ENCODE measurements at regions not wholly inside any gene's neighbourhood (a gene's known extent, or its start where the extent isn't known, plus 50 kb on each side); places are given as distances from the start of the nearest gene placed in this dataset.

- WGBS (ENCODE audit: insufficient coverage): 68% methylated on average over 7 of the region's 12 CpGs
- DNase-seq (no peak), ATAC-seq (replicated peaks in 1 of 4) (no peak)
- Histone ChIP-seq H3K27ac (ENCODE audit: low read length) (no peak overlapping the region), H3K4me1 (ENCODE audit: control insufficient read depth in 1 of 2, extremely low read depth in 1 of 2, insufficient read depth in 2 of 2, low read length in 2 of 2) (no peaks in the 10 kb centered on the region), H3K4me3 (ENCODE audit: control insufficient read depth in 1 of 2, extremely low read depth in 1 of 2, low read length in 1 of 2) (no peak overlapping the region), H3K9me3 (no peaks in the 10 kb centered on the region), H3K27me3 (replicated peaks in 1 of 2; ENCODE audit: control insufficient read depth in 2 of 2, extremely low read depth in 1 of 2, insufficient read depth in 2 of 2, low read length in 1 of 2) (peaks cover 0 to 13% of the 10 kb centered on the region in 2 experiments), H3K36me3 (ENCODE audit: control insufficient read depth in 2 of 2, extremely low read depth in 1 of 2, insufficient read depth in 1 of 2, low read length in 1 of 2) (no peaks in the 10 kb centered on the region)
- H3K36me3 Mint-ChIP-seq: no peaks in the 10 kb centered on the region
- H3K27me3 Mint-ChIP-seq: peaks cover 6 to 16% of the 10 kb centered on the region in 2 donors
- H3K9me3 Mint-ChIP-seq: no peaks in the 10 kb centered on the region
- no peaks in the 10 kb centered on the region for H3K4me1 Mint-ChIP-seq
- H3K4me3 Mint-ChIP-seq: no peak overlapping the region
- no peak overlapping the region for H3K27ac Mint-ChIP-seq
- POLR2A ChIA-PET: no interaction called here
- CTCF ChIA-PET: no interaction called here
Observed at GRCh38 chr6:2492686-2493523, 247.5 kb upstream of the GMDS start.

DNA sequence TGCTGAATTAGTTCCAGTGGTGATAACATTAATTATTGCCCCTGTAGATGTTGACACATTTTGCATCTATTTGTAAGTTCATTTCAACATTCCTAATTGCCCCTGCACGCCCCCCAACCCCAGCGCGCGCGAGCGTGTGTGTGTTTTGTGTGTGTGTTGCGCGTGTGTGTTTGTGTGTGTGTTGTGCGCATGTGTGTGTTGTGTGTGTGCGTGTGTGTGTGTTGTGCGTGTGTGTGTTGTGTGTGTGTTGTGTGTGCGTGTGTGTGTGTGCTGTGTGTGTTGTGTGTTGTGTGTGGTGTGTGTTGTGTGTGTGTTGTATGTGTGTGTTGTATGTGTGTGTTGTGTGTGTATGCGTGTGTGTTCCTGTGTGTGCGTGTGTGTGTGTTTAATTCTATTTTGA is 245.7 kb upstream of the GMDS start:
- CTCF ChIA-PET: no interaction called here
- Histone ChIP-seq H3K27ac (ENCODE audit: low read length) (no peak overlapping the region), H3K4me1 (ENCODE audit: control insufficient read depth in 1 of 2, extremely low read depth in 1 of 2, insufficient read depth in 2 of 2, low read length in 2 of 2) (no peaks in the 10 kb centered on the region), H3K4me3 (ENCODE audit: control insufficient read depth in 1 of 2, extremely low read depth in 1 of 2, low read length in 1 of 2) (no peak overlapping the region), H3K9me3 (no peaks in the 10 kb centered on the region), H3K36me3 (ENCODE audit: control insufficient read depth in 2 of 2, extremely low read depth in 1 of 2, insufficient read depth in 1 of 2, low read length in 1 of 2) (no peaks in the 10 kb centered on the region), H3K27me3 (replicated peaks in 1 of 2; ENCODE audit: control insufficient read depth in 2 of 2, extremely low read depth in 1 of 2, insufficient read depth in 2 of 2, low read length in 1 of 2) (peaks cover 0 to 8% of the 10 kb centered on the region in 2 experiments)
- H3K27ac Mint-ChIP-seq: no peak overlapping the region
- POLR2A ChIA-PET: no interaction called here
- DNase-seq: no peak
- H3K36me3 Mint-ChIP-seq: no peaks in the 10 kb centered on the region
- H3K4me3 Mint-ChIP-seq: no peak overlapping the region
- no peak for ATAC-seq (replicated peaks in 1 of 4)
- H3K27me3 Mint-ChIP-seq: peaks cover 0 to 11% of the 10 kb centered on the region in 2 donors
- H3K9me3 Mint-ChIP-seq: no peaks in the 10 kb centered on the region
- no peaks in the 10 kb centered on the region for H3K4me1 Mint-ChIP-seq
- 94% methylated on average over 8 of the region's 14 CpGs for WGBS (ENCODE audit: insufficient coverage)

GRCh38 chr6:2488578-2488977 is 243.2 kb upstream of the GMDS start:
- POLR2A ChIA-PET: no interaction called here
- Mint-ChIP-seq H3K4me3 (no peak overlapping the region), H3K36me3 (peaks cover 3% of the 10 kb centered on the region), H3K4me1 (no peaks in the 10 kb centered on the region), H3K9me3 (no peaks in the 10 kb centered on the region), H3K27me3 (peaks cover 0 to 5% of the 10 kb centered on the region in 2 donors), H3K27ac (no peak overlapping the region)
- CTCF ChIA-PET: no interaction called here
- Histone ChIP-seq H3K36me3 (ENCODE audit: control insufficient read depth in 2 of 2, extremely low read depth in 1 of 2, insufficient read depth in 1 of 2, low read length in 1 of 2) (no peaks in the 10 kb centered on the region), H3K4me1 (ENCODE audit: control insufficient read depth in 1 of 2, extremely low read depth in 1 of 2, insufficient read depth in 2 of 2, low read length in 2 of 2) (no peaks in the 10 kb centered on the region), H3K27ac (ENCODE audit: low read length) (no peak overlapping the region), H3K4me3 (ENCODE audit: control insufficient read depth in 1 of 2, extremely low read depth in 1 of 2, low read length in 1 of 2) (no peak overlapping the region), H3K9me3 (no peaks in the 10 kb centered on the region), H3K27me3 (replicated peaks in 1 of 2; ENCODE audit: control insufficient read depth in 2 of 2, extremely low read depth in 1 of 2, insufficient read depth in 2 of 2, low read length in 1 of 2) (peaks cover 0 to 4% of the 10 kb centered on the region in 2 experiments)
- 73% methylated on average over 2 of the region's 6 CpGs for WGBS (ENCODE audit: insufficient coverage)
- DNase-seq: no peak
- ATAC-seq (replicated peaks in 1 of 4): no peak

DNA sequence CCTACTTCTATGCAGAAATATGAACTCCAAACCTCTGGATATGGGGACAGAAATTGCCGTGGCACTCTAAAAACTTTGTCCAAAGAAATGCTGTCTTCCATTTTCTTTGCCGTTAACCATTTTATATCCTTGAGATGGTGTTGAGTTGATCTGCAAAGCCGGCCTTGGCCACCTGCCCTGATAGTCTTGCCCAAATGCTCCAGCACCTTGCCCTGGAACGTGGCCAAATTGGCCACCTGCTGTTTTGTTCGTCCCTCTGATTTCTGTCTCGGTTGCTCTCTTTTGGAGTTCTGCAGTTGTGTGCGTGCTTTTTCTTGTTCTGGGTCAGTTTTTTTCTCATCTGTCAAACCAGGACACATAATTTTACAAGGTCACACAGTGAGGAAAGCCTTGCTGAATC is 239.7 kb upstream of the GMDS start:
- POLR2A ChIA-PET: no interaction called here
- ATAC-seq (replicated peaks in 1 of 4): no peak
- 94% methylated on average over 3 of the region's 7 CpGs for WGBS (ENCODE audit: insufficient coverage)
- Mint-ChIP-seq H3K27me3 (peaks cover 3 to 4% of the 10 kb centered on the region in 2 donors), H3K4me1 (no peaks in the 10 kb centered on the region), H3K27ac (no peak overlapping the region), H3K36me3 (peaks cover 3% of the 10 kb centered on the region), H3K4me3 (no peak overlapping the region), H3K9me3 (peaks cover 0 to 13% (median 9%) of the 10 kb centered on the region in 3 donors)
- no peak overlapping the region for H3K4me3 ChIP-seq (ENCODE audit: control insufficient read depth in 1 of 2, extremely low read depth in 1 of 2, low read length in 1 of 2)
- no peaks in the 10 kb centered on the region for H3K9me3 ChIP-seq
- no peak overlapping the region for H3K27ac ChIP-seq (ENCODE audit: low read length)
- peaks cover 0 to 14% of the 10 kb centered on the region in 2 experiments for H3K27me3 ChIP-seq (replicated peaks in 1 of 2; ENCODE audit: control insufficient read depth in 2 of 2, extremely low read depth in 1 of 2, insufficient read depth in 2 of 2, low read length in 1 of 2)
- CTCF ChIA-PET: no interaction called here
- H3K36me3 ChIP-seq (ENCODE audit: control insufficient read depth in 2 of 2, extremely low read depth in 1 of 2, insufficient read depth in 1 of 2, low read length in 1 of 2): no peaks in the 10 kb centered on the region
- no peak for DNase-seq
- H3K4me1 ChIP-seq (ENCODE audit: control insufficient read depth in 1 of 2, extremely low read depth in 1 of 2, insufficient read depth in 2 of 2, low read length in 2 of 2): no peaks in the 10 kb centered on the region

GRCh38 chr6:2482773-2483172 is 237.4 kb upstream of the GMDS start:
- DNase-seq (no peak), ATAC-seq (replicated peaks in 1 of 4) (no peak)
- 70% methylated on average over 2 of the region's 2 CpGs for WGBS (ENCODE audit: insufficient coverage)
- H3K27me3 Mint-ChIP-seq: peaks cover 0 to 12% of the 10 kb centered on the region in 2 donors
- no peaks in the 10 kb centered on the region for H3K4me1 Mint-ChIP-seq
- peaks cover 3% of the 10 kb centered on the region for H3K36me3 Mint-ChIP-seq
- peaks cover 0 to 13% (median 9%) of the 10 kb centered on the region in 3 donors for H3K9me3 Mint-ChIP-seq
- no peaks in the 10 kb centered on the region for H3K36me3 ChIP-seq (ENCODE audit: control insufficient read depth in 2 of 2, extremely low read depth in 1 of 2, insufficient read depth in 1 of 2, low read length in 1 of 2)
- ChIA-PET CTCF (no interaction called here), POLR2A (no interaction called here)
- H3K4me3 ChIP-seq (ENCODE audit: control insufficient read depth in 1 of 2, extremely low read depth in 1 of 2, low read length in 1 of 2): no peak overlapping the region
- no peak overlapping the region for H3K4me3 Mint-ChIP-seq
- no peak overlapping the region for H3K27ac ChIP-seq (ENCODE audit: low read length)
- H3K9me3 ChIP-seq: no peaks in the 10 kb centered on the region
- peaks cover 0 to 19% of the 10 kb centered on the region in 2 experiments for H3K27me3 ChIP-seq (replicated peaks in 1 of 2; ENCODE audit: control insufficient read depth in 2 of 2, extremely low read depth in 1 of 2, insufficient read depth in 2 of 2, low read length in 1 of 2)
- H3K4me1 ChIP-seq (ENCODE audit: control insufficient read depth in 1 of 2, extremely low read depth in 1 of 2, insufficient read depth in 2 of 2, low read length in 2 of 2): no peaks in the 10 kb centered on the region
- no peak overlapping the region for H3K27ac Mint-ChIP-seq

DNA sequence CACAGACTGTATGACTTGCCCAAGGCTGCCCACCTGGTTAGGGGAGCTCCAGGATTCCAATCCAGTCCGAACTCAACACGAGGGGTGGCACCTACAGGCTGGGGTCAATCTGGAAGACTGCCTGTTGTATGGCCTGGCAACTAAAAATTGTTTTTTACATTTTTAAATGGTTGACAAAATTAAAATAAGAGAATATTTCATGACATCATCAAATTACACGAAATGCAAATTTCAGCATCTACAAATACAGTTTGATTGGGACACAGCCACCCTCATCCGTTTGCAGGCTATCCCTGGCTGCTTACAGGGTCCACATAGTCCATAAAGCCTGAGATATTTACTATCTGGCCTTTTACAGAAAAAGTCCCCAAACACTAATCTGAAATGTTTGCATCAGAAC is 235.9 kb upstream of the GMDS start:
- no peak overlapping the region for H3K4me3 Mint-ChIP-seq

More for the DNA sequence above, 235.9 kb upstream of the GMDS start:
- ChIA-PET CTCF (interaction anchor here in 1 of 2 donors (0.6 kb wide), 1 partner anchor 8 kb away, joined by 3 read pairs; no protein-coding TSS in a partner anchor), POLR2A (no interaction called here)
- WGBS (ENCODE audit: insufficient coverage): 74% methylated on average over 2 of the region's 4 CpGs
- no peaks in the 10 kb centered on the region for H3K36me3 ChIP-seq (ENCODE audit: control insufficient read depth in 2 of 2, extremely low read depth in 1 of 2, insufficient read depth in 1 of 2, low read length in 1 of 2)
- Mint-ChIP-seq H3K27me3 (peaks cover 0 to 12% of the 10 kb centered on the region in 2 donors), H3K9me3 (peaks cover 0 to 13% (median 9%) of the 10 kb centered on the region in 3 donors), H3K36me3 (peaks cover 3% of the 10 kb centered on the region), H3K4me1 (no peaks in the 10 kb centered on the region), H3K27ac (no peak overlapping the region)
- H3K4me1 ChIP-seq (ENCODE audit: control insufficient read depth in 1 of 2, extremely low read depth in 1 of 2, insufficient read depth in 2 of 2, low read length in 2 of 2): no peaks in the 10 kb centered on the region
- H3K9me3 ChIP-seq: no peaks in the 10 kb centered on the region
- peaks cover 0 to 24% of the 10 kb centered on the region in 2 experiments for H3K27me3 ChIP-seq (replicated peaks in 1 of 2; ENCODE audit: control insufficient read depth in 2 of 2, extremely low read depth in 1 of 2, insufficient read depth in 2 of 2, low read length in 1 of 2)
- no peak overlapping the region for H3K4me3 ChIP-seq (ENCODE audit: control insufficient read depth in 1 of 2, extremely low read depth in 1 of 2, low read length in 1 of 2)
- no peak overlapping the region for H3K27ac ChIP-seq (ENCODE audit: low read length)
- ATAC-seq (replicated peaks in 1 of 4) (no peak), DNase-seq (no peak)
